Cardiac muscle cell (in vitro differentiated cells and primary cell): ENCODE measurements at regions not wholly inside any gene's neighbourhood (a gene's known extent, or its start where the extent isn't known, plus 50 kb on each side); places are given as distances from the start of the nearest gene placed in this dataset.

Experiments used
- DNase-seq, 2 donors: peaks; one replicate each; pipeline versions ENCODE4 v3.0.0 to v3.0.0-alpha.2; 2010 to 2017; ENCODE audit warnings: low read depth in 1 of 2, low spot score in 1 of 2
- H3K27ac ChIP-seq: fragments of 200-600 bp; sonication (generic); 2 replicates; pipeline ENCODE4 v1.5.1; 2016
- H3K27me3 ChIP-seq: fragments of 200-600 bp; sonication (generic); 2 replicates; pipeline ENCODE4 v1.6.0; 2016; ENCODE audit warnings: control low read depth
- H3K36me3 ChIP-seq: fragments of 200-600 bp; sonication (generic); 2 replicates; pipeline ENCODE4 v1.5.1; 2016; ENCODE audit warnings: control low read depth
- H3K4me1 ChIP-seq: fragments of 200-600 bp; sonication (generic); 2 replicates; pipeline ENCODE4 v1.8.1; 2017; ENCODE audit warnings: low read depth, mild to moderate bottlenecking, mixed run types
- H3K4me3 ChIP-seq: fragments of 200-600 bp; sonication (generic); 2 replicates; pipeline ENCODE4 v1.5.1; 2016; ENCODE audit warnings: mild to moderate bottlenecking
- H3K9me3 ChIP-seq: fragments of 200-600 bp; sonication (generic); 2 replicates; pipeline ENCODE4 v1.5.1; 2017; ENCODE audit warnings: low read depth, mild to moderate bottlenecking, control low read depth
- CTCF ChIP-seq: IDR thresholded peaks from 2 replicates; pipeline ENCODE4 v1.5.1; 2012; ENCODE audit warnings: low read depth, mild to moderate bottlenecking, low read length

GRCh38 chr1:209063767-209064659, 519.5 kb upstream of the CAMK1G start:
- Histone ChIP-seq H3K27ac (peak overlapping the region; percentile 37), H3K36me3 (no peaks in the 10 kb centered on the region), H3K4me1 (peaks cover 18% of the 10 kb centered on the region), H3K4me3 (no peak overlapping the region), H3K27me3 (no peaks in the 10 kb centered on the region), H3K9me3 (no peaks in the 10 kb centered on the region)
- TF ChIP-seq CTCF, result no peak
- DNase-seq, result peak in 1 of 2 donors; percentile 22

- TF ChIP-seq CTCF, result no peak
- no peaks in the 10 kb centered on the region for H3K27me3 ChIP-seq
- H3K27ac ChIP-seq, result no peak overlapping the region
- DNase-seq, result no peak
- H3K4me3 ChIP-seq, result no peak overlapping the region
- H3K4me1 ChIP-seq, result peaks cover 18% of the 10 kb centered on the region
- H3K36me3 ChIP-seq, result no peaks in the 10 kb centered on the region
- no peaks in the 10 kb centered on the region for H3K9me3 ChIP-seq
Observed at GRCh38 chr1:209064850-209065706, 518.4 kb upstream of the CAMK1G start.

GRCh38 chr1:209072481-209072880, 511.0 kb upstream of the CAMK1G start:
- Histone ChIP-seq H3K9me3 (no peaks in the 10 kb centered on the region), H3K27ac (no peak overlapping the region), H3K4me1 (no peaks in the 10 kb centered on the region), H3K36me3 (no peaks in the 10 kb centered on the region), H3K4me3 (no peak overlapping the region), H3K27me3 (no peaks in the 10 kb centered on the region)
- TF ChIP-seq CTCF, result no peak
- no peak for DNase-seq

GRCh38 chr1:209073879-209074278, 509.6 kb upstream of the CAMK1G start:
- H3K27ac ChIP-seq, result no peak overlapping the region
- no peaks in the 10 kb centered on the region for H3K27me3 ChIP-seq
- H3K4me3 ChIP-seq, result no peak overlapping the region
- no peak for DNase-seq
- H3K4me1 ChIP-seq, result no peaks in the 10 kb centered on the region
- H3K9me3 ChIP-seq, result no peaks in the 10 kb centered on the region
- no peaks in the 10 kb centered on the region for H3K36me3 ChIP-seq
- no peak for TF ChIP-seq CTCF

GRCh38 chr1:209074575-209075250, 508.8 kb upstream of the CAMK1G start:
- Histone ChIP-seq H3K27ac (no peak overlapping the region), H3K36me3 (no peaks in the 10 kb centered on the region), H3K4me1 (no peaks in the 10 kb centered on the region), H3K27me3 (no peaks in the 10 kb centered on the region), H3K4me3 (no peak overlapping the region), H3K9me3 (no peaks in the 10 kb centered on the region)
- no peak for TF ChIP-seq CTCF
- no peak for DNase-seq
